H1 (cell line): ENCODE measurements at regions not wholly inside any gene's neighbourhood (a gene's known extent, or its start where the extent isn't known, plus 50 kb on each side); places are given as distances from the start of the nearest gene placed in this dataset.

Experiments used
- RAD21 ChIP-seq, 2 experiments: IDR thresholded peaks in 1 of 2; conservative IDR thresholded peaks in 1 of 2; 2 replicates each; pipeline ENCODE4 v1.6.1; 2011; ENCODE audit warnings: low read depth in 2 of 2, low read length in 2 of 2, improper control_type of control experiment in 1 of 2, inconsistent platforms in 1 of 2, mild to moderate bottlenecking in 1 of 2, moderate library complexity in 1 of 2
- SAP30 ChIP-seq: fragments of 300-600 bp; sonication (generic); IDR thresholded peaks from 2 replicates; pipeline ENCODE4 v1.7.1; 2012; ENCODE audit warnings: low read length, moderate library complexity, mild to moderate bottlenecking, inconsistent platforms; ENCODE audit not compliant: insufficient read depth, insufficient replicate concordance
- TBP ChIP-seq: IDR thresholded peaks from 2 replicates; pipeline ENCODE4 v1.6.1; 2011; ENCODE audit warnings: low read depth, low read length, improper control_type of control experiment

- no peak for TF ChIP-seq SAP30
- no peak for TF ChIP-seq TBP
- no peak for TF ChIP-seq RAD21 (IDR thresholded peaks at IDR 0.05 in 1 of 2, conservative IDR thresholded peaks at IDR 0.05 in 1 of 2; ENCODE audit: low read depth in 2 of 2, low read length in 2 of 2)
These were observed 1384.9 kb downstream of the CDH8 start (continued) for GRCh38 chr16:60651346-60651745.
